Fibroblast of lung (primary cell): ENCODE measurements at regions not wholly inside any gene's neighbourhood (a gene's known extent, or its start where the extent isn't known, plus 50 kb on each side); places are given as distances from the start of the nearest gene placed in this dataset.

Experiments
- DNase-seq, 2 donors: peaks; one replicate each; pipeline versions ENCODE4 v3.0.0 to v3.0.0-alpha.2; 2010; ENCODE audit warnings: low read depth in 2 of 2
- H2AFZ ChIP-seq: 2 replicates; pipeline ENCODE4 v1.5.1; 2012; ENCODE audit warnings: low read length, control low read depth, inconsistent platforms
- H3K27ac ChIP-seq: 2 replicates; pipeline ENCODE4 v1.5.1; 2011; ENCODE audit warnings: low read length, control low read depth; ENCODE audit not compliant: insufficient read depth
- H3K27me3 ChIP-seq: 2 replicates; pipeline ENCODE4 v1.5.1; 2011; ENCODE audit warnings: mild to moderate bottlenecking, low read length; ENCODE audit not compliant: control insufficient read depth, insufficient read depth
- H3K36me3 ChIP-seq: 2 replicates; pipeline ENCODE4 v1.5.1; 2011; ENCODE audit warnings: low read length; ENCODE audit not compliant: control insufficient read depth, insufficient read depth
- H3K4me1 ChIP-seq: 2 replicates; pipeline ENCODE4 v1.5.1; 2011; ENCODE audit warnings: low read length; ENCODE audit not compliant: control insufficient read depth, insufficient read depth; ENCODE audit errors: extremely low read depth
- H3K4me2 ChIP-seq: 2 replicates; pipeline ENCODE4 v1.5.1; 2011; ENCODE audit warnings: low read length, control low read depth; ENCODE audit not compliant: insufficient read depth; ENCODE audit errors: extremely low read depth
- H3K4me3 ChIP-seq, 4 experiments: fragments of 200-600 bp in 1 of 4; sonication (generic) in 1 of 4; replicated peaks in 1 of 4; 2 replicates each; pipeline ENCODE4 v1.5.1; 2011 to 2016; ENCODE audit warnings: low read length in 4 of 4, low read depth in 3 of 4, mild to moderate bottlenecking in 3 of 4, control low read depth in 2 of 4, inconsistent platforms in 1 of 4, mixed read lengths in 1 of 4; ENCODE audit not compliant: insufficient read depth in 1 of 4; ENCODE audit errors: control extremely low read depth in 1 of 4
- H3K79me2 ChIP-seq: 2 replicates; pipeline ENCODE4 v1.5.1; 2012; ENCODE audit warnings: mild to moderate bottlenecking, low read length, inconsistent platforms; ENCODE audit not compliant: control insufficient read depth, insufficient read depth
- H3K9ac ChIP-seq: 2 replicates; pipeline ENCODE4 v1.5.1; 2011; ENCODE audit warnings: mild to moderate bottlenecking, low read length, control low read depth; ENCODE audit not compliant: insufficient read depth
- H3K9me3 ChIP-seq: 2 replicates; pipeline ENCODE4 v1.5.1; 2012; ENCODE audit warnings: low read depth, low read length; ENCODE audit not compliant: control insufficient read depth, insufficient read depth
- H4K20me1 ChIP-seq: 2 replicates; pipeline ENCODE4 v1.5.1; 2011; ENCODE audit warnings: low read length; ENCODE audit not compliant: control insufficient read depth, insufficient read depth; ENCODE audit errors: extremely low read depth
- EZH2 ChIP-seq: IDR thresholded peaks from 2 replicates; pipeline ENCODE4 v1.5.1; 2012; ENCODE audit warnings: low read length, control low read depth, mild to moderate bottlenecking; ENCODE audit errors: missing control alignments
- TF ChIP-seq, protein P1 (sequence below), 2 donors: IDR thresholded peaks in 1 of 2; conservative IDR thresholded peaks in 1 of 2; 1 replicate in 1 of 2; 2 replicates in 1 of 2; pipeline ENCODE4 v1.5.1; 2011 to 2012; ENCODE audit warnings: low read length in 2 of 2, control low read depth in 1 of 2, inconsistent platforms in 1 of 2, low read depth in 1 of 2, mild to moderate bottlenecking in 1 of 2

DNA sequence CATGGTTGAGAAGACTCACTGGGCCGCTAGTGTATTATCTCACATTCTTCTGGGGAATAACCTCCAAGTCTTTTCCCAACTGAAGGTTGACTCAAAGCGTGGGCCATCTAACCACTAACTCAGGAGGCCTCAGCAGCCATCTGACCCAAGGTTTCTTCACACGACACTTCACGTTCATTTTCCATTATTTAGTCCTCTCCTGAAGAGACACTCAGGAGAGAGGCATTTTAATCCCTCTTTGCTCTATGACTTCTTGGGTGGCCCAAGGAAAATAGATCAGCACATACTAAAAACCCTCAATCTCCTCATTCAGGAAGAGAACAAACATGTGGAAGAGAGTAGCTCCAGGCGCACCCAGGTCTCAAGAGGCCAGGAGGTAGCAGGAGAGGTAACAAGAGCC, 252.8 kb upstream of the FOXF1 start:
- Histone ChIP-seq H3K79me2 (no peaks in the 10 kb centered on the region), H3K9me3 (no peaks in the 10 kb centered on the region), H3K36me3 (no peaks in the 10 kb centered on the region), H3K4me2 (no peak overlapping the region), H2AFZ (no peak overlapping the region), H4K20me1 (no peaks in the 10 kb centered on the region), H3K4me3 (no peak overlapping the region), H3K27me3 (no peaks in the 10 kb centered on the region), H3K9ac (no peak overlapping the region), H3K4me1 (peaks cover 2% of the 10 kb centered on the region), H3K27ac (no peak overlapping the region)
- TF ChIP-seq, protein P1, sequence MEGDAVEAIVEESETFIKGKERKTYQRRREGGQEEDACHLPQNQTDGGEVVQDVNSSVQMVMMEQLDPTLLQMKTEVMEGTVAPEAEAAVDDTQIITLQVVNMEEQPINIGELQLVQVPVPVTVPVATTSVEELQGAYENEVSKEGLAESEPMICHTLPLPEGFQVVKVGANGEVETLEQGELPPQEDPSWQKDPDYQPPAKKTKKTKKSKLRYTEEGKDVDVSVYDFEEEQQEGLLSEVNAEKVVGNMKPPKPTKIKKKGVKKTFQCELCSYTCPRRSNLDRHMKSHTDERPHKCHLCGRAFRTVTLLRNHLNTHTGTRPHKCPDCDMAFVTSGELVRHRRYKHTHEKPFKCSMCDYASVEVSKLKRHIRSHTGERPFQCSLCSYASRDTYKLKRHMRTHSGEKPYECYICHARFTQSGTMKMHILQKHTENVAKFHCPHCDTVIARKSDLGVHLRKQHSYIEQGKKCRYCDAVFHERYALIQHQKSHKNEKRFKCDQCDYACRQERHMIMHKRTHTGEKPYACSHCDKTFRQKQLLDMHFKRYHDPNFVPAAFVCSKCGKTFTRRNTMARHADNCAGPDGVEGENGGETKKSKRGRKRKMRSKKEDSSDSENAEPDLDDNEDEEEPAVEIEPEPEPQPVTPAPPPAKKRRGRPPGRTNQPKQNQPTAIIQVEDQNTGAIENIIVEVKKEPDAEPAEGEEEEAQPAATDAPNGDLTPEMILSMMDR (conservative IDR thresholded peaks at IDR 0.05 in 1 of 2, IDR thresholded peaks at IDR 0.05 in 1 of 2; ENCODE audit: low read depth in 1 of 2, low read length in 2 of 2) = no peak
- no peak for TF ChIP-seq EZH2
- DNase-seq = no peak

DNA sequence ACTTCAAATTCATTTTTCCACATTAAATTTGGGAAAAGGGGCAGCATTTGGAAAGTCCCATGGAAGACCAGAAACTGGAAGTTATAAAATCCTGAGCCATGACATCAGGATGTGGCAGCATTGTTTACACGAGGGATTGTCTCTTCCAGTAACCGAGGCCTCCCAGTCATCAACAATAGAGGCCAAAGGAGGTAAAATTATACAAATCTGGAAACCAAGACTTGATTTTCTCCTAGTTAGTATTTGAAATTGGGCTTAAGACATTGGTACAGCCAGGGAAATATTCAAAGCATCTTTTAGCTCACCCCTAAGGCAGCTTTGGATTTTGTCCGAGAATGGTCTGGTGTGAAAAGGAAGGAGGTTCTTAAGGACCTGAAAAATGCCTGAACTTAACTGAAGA, 251.6 kb upstream of the FOXF1 start:
- Histone ChIP-seq H3K4me1 (peaks cover 2% of the 10 kb centered on the region), H3K79me2 (no peaks in the 10 kb centered on the region), H3K4me3 (no peak overlapping the region), H3K9me3 (no peaks in the 10 kb centered on the region), H2AFZ (no peak overlapping the region), H3K4me2 (no peak overlapping the region), H3K36me3 (no peaks in the 10 kb centered on the region), H4K20me1 (no peaks in the 10 kb centered on the region), H3K27me3 (no peaks in the 10 kb centered on the region), H3K27ac (peak overlapping the region; percentile 23), H3K9ac (no peak overlapping the region)
- TF ChIP-seq, protein P1 (conservative IDR thresholded peaks at IDR 0.05 in 1 of 2, IDR thresholded peaks at IDR 0.05 in 1 of 2; ENCODE audit: low read depth in 1 of 2, low read length in 2 of 2) = no peak
- no peak for TF ChIP-seq EZH2
- DNase-seq = peak; percentile 23 to 25

DNA sequence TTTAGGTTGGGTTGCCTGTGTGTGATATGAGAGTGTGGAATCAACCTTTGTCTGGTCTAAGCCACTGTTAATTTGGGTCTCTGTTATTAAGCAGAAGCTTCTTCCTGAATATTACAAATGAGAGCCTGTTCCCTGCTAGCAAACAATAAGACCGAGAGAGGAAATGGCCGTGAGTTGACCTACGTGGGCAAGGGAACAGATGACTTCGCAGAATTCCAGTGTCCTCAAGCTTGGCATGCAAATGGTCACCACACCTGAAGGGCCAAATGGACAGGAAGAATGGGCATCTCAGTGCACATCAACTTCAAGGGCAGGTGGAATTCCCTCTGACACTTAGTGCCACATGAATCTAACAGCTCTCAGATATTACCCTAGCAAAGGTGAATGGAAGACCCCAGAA, 250.8 kb upstream of the FOXF1 start:
- no peaks in the 10 kb centered on the region for H3K9me3 ChIP-seq
- no peak overlapping the region for H3K4me2 ChIP-seq
- H2AFZ ChIP-seq = no peak overlapping the region
- H3K27ac ChIP-seq = peak overlapping the region; percentile 23
- H4K20me1 ChIP-seq = no peaks in the 10 kb centered on the region
- no peak overlapping the region for H3K4me3 ChIP-seq
- no peaks in the 10 kb centered on the region for H3K79me2 ChIP-seq
- DNase-seq = no peak
- H3K9ac ChIP-seq = no peak overlapping the region
- TF ChIP-seq, protein P1 (conservative IDR thresholded peaks at IDR 0.05 in 1 of 2, IDR thresholded peaks at IDR 0.05 in 1 of 2; ENCODE audit: low read depth in 1 of 2, low read length in 2 of 2) = no peak
- no peak for TF ChIP-seq EZH2
- H3K4me1 ChIP-seq = peaks cover 2% of the 10 kb centered on the region
- H3K27me3 ChIP-seq = no peaks in the 10 kb centered on the region
- H3K36me3 ChIP-seq = no peaks in the 10 kb centered on the region
